ENCODE measurements at regions not wholly inside any gene's neighbourhood (a gene's known extent, or its start where the extent isn't known, plus 50 kb on each side); places are given as distances from the start of the nearest gene placed in this dataset.

- FAIRE-seq (no peak), DNase-seq (ENCODE audit: extremely low spot score, insufficient read length, low read depth) (no peak)
These were observed 954.8 kb upstream of the SEL1L start for GRCh38 chr14:82488473-82488872.

DNA sequence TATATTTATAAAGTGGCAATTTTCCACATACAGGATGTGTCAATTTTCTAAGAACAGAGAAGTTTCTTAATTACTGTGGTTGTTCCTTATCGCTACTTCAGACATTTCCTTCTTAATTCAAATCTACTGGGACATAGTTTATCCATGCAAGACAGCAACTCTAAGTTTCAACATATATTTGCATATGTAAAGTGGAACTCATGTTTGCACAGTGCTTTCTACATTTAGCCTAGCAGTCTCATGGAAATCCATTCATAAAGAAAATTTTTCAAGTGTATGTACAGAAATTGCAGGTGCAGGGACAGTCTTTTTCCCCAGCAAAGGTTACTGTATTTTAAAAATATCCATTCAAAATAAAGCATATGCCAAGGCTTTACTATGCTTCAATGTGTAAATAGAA, 956.7 kb upstream of the SEL1L start:
- DNase-seq (ENCODE audit: extremely low spot score, insufficient read length, low read depth) (no peak), FAIRE-seq (no peak)

DNA sequence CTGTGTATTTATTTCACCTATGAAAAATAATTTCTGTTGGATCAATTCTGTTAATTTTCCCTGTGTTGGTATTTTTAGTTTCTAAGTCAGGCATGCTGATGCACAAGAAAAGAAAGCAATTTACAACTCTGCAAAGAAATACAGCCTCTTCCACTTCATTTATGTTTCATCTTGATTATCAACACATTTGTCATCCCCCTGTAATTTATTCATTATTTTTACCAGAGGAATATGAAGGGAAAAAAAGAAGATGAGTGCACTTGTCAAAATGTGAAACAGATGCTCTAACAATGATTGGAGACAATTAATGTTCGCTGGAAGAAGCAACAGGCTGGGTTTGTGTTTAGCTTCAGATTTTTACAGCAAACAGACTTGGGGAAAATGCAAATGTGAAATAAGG, 958.5 kb upstream of the SEL1L start:
- FAIRE-seq (no peak), DNase-seq (ENCODE audit: extremely low spot score, insufficient read length, low read depth) (no peak)

DNA sequence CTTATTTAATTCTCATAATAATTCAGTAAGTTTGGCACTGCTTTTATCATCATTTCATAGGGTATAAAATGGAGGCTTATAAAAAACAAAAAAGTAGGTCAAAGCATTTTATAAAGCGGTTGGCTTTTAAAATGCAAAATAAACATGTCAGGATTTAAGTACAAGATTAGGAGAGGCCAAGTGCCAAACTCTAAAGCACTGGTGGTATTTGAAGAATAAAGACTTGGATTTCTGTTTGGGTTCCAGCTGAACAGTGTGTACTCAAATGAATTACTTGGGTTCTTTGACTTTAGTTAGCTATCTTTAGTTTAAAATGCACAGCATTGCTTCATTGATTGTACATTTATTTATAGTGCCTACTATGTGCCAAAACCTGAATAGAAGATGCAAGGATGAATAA, 966.6 kb upstream of the SEL1L start:
- FAIRE-seq (no peak), DNase-seq (ENCODE audit: extremely low spot score, insufficient read length, low read depth) (no peak)

- DNase-seq (ENCODE audit: extremely low spot score, insufficient read length, low read depth) (no peak), FAIRE-seq (no peak)
These were observed 967.9 kb upstream of the SEL1L start for GRCh38 chr14:82501554-82501953.

GRCh38 chr14:82502043-82502442, 968.4 kb upstream of the SEL1L start:
- DNase-seq (ENCODE audit: extremely low spot score, insufficient read length, low read depth) (no peak), FAIRE-seq (no peak)

- DNase-seq (ENCODE audit: extremely low spot score, insufficient read length, low read depth) (no peak), FAIRE-seq (no peak)
These were observed 971.2 kb upstream of the SEL1L start for GRCh38 chr14:82504894-82505293.

DNA sequence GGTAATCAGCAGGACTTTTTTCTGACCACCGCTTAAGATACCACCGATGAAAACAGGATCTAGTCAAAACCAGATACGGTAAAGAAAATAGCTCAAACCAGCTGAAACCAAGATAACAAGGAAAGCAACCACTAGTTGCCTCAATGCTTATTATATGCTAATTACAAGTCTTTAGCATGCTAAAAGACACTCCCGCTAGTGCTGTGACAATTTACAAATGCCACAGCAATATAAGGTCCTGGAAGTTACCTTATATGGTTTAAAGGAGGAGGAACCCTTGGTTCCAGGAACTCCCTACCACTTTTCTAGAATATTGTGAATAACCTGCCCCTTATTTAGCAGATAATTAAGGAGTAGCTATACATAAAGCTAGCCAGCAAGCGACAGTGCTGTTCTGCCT, 976.4 kb upstream of the SEL1L start:
- no peak for FAIRE-seq

GRCh38 chr14:82511399-82511798, 977.7 kb upstream of the SEL1L start:
- DNase-seq (ENCODE audit: extremely low spot score, insufficient read length, low read depth) (no peak), FAIRE-seq (no peak)

More for the DNA sequence above, 976.4 kb upstream of the SEL1L start:
- no peak for DNase-seq (ENCODE audit: extremely low spot score, insufficient read length, low read depth)

GRCh38 chr14:82520765-82521164, 987.1 kb upstream of the SEL1L start:
- FAIRE-seq (no peak), DNase-seq (ENCODE audit: extremely low spot score, insufficient read length, low read depth) (no peak)

DNA sequence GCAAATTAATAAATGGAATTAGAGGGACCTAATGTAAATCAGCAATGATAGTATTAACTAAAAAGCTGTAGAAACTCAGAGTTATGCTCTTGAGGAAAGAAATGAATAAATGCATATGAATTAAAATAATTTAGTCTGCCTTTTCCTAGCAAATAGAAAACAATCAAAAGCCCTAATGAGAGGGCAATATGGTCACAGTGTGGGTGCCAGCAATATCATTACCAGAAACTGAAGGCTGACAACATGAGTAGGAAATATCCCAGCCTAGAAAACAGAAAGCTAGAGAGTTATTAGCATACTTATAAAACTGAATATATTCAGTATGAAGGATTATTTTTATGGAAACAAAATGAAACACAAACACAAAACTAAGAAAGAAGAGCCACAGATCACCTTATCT, 987.5 kb upstream of the SEL1L start:
- FAIRE-seq (no peak), DNase-seq (ENCODE audit: extremely low spot score, insufficient read length, low read depth) (no peak)

DNA sequence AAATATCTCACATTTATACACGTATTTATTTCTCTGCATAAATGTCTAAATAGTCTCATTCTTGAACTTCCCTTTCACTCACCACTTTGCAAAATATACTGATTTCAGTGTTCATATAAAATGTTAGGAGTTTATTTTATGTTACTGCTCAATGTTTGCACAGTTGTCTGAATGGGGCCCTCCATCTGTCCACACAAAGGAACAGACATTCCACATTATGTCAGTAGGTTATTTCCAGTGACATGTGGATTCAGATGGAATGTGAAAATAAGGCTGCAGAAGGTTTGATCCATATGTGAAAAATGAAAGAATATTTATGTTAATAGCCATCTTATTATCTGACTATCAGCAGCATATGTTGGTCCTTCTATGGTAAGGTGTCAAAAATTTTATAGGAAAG, 994.4 kb upstream of the SEL1L start:
- FAIRE-seq = no peak
- DNase-seq (ENCODE audit: extremely low spot score, insufficient read length, low read depth) = no peak

DNA sequence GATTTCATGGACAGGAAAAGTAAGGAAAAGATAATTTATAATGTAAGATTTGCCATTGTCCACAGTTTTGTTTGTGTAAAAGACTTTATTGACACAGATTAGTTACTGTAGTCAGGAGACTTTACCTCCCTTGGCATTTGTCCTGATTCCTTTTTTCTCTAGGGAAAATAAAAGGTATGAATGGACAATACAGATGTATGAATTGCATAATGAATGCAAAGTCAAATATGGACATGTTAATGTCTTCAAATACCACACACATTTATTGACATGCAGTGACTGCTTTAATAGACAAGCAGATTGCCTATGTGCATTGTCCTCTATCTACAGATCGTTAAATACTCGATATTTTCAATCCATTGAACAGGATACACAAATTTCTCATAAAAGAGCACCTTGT, 999.7 kb upstream of the SEL1L start:
- DNase-seq (ENCODE audit: extremely low spot score, insufficient read length, low read depth) (no peak), FAIRE-seq (no peak)

DNA sequence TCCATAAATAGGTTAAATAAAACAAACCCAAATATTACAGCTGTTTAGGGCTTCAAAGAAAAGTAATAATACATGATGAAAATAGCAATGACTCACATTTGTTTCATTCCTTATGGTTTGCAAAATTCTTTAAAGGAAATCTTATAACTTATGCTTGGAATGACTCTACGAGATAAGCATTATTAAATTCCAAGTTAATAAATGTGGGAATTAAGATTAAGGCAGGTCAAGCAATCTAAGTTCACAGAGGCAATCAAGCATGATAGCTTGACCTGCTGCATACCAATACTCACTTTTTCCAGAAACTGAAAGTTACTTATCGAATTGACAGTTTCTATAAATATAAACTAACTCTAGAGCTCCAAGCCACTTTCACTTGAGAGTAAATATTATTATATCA, 1002.9 kb upstream of the SEL1L start:
- DNase-seq (ENCODE audit: extremely low spot score, insufficient read length, low read depth) = no peak
- no peak for FAIRE-seq

DNA sequence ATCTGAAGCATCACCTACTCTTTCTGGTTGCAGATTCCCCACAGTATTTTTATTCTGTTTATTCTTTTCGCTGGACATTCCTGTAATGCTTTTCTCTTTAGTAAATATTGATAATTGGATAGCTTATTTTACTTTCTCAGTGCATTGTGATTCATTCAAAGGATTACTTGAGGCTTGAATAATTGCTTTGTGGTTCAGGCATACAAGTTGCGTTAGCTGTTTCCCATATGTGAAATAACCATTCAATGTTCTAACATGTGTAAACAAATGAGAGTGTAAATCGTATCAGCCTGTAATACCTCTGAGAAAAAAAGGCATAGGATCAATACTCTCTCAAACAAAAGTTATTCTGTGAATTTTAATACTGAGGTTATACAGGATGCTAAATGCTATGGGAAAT, 1004.2 kb upstream of the SEL1L start:
- DNase-seq (ENCODE audit: extremely low spot score, insufficient read length, low read depth) (no peak), FAIRE-seq (no peak)

DNA sequence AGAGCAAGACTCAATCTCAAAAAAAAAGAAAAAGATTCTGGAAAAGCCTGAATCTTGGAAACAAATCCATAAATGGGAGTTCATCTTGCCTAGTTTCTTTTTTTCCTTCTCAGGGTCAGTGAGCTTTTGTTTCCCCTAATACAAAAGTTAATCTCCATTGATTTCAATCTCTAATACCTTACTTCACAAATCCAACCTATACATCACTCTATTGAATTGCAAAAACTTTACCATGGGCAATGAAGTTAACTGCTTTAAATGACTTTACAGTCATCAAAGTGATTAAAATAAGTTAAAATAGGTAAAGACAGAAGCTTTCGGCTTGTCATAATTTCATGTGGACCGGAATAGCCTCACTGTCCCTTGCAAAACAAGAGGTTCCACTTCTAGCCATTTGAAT, 1012.7 kb upstream of the SEL1L start:
- no peak for FAIRE-seq
- no peak for DNase-seq (ENCODE audit: extremely low spot score, insufficient read length, low read depth)

DNA sequence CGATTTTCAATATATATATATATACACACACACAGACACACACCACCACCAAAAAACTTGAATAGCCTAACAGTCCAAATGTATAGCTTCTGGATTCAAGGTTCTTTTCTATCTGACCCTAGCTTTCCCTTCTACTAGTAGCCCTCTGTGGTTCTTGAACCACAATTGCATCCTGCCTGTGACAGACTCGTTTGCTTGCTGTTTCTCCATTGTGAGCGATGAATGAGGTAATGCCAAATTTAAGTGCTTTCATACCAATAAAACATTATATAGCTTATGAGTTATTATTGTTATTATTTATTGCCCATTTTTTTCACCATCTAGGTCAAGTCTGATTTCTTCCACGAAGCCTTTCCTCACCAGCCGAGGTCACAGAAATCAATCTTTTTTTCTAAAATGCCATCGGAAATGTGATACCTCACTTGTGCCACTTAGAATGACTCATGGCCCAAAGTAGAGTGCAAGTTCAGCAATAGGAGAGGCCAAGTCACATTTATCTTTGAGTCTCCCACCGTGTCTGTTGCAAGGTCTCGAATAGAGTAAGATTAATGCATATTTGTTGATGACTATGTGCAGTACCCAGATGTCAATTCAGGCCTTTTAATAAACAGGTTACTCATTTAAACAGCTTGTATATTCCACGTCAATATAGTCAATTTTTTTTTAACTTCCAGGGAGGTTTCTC, 1015.8 kb upstream of the SEL1L start:
- FAIRE-seq (no peak), DNase-seq (ENCODE audit: extremely low spot score, insufficient read length, low read depth) (no peak)

DNA sequence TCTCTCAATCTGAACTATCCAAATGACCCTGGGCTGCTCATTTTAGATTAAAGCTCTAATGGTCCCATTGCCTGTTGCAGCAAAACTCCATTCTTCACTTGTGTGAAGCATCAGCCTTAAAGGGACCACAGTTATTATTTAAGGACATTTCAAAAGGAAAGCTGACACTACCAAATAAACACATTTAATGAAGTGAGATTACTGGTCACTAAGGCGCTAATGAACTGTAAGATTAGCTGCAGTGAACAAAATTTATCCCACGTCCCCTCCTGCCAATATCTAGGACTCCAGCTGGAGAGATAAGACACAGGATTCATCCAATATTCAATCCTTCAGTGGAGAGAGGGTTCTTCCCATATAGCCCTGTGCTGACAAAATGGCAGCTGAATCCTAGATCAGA, 1029.2 kb upstream of the SEL1L start:
- FAIRE-seq (no peak), DNase-seq (ENCODE audit: extremely low spot score, insufficient read length, low read depth) (no peak)

- no peak for FAIRE-seq
- DNase-seq (ENCODE audit: extremely low spot score, insufficient read length, low read depth) = no peak
These were observed 1032.2 kb upstream of the SEL1L start for GRCh38 chr14:82565825-82566224.

GRCh38 chr14:82587226-82587625, 1053.6 kb upstream of the SEL1L start:
- FAIRE-seq (no peak), DNase-seq (ENCODE audit: extremely low spot score, insufficient read length, low read depth) (no peak)

- FAIRE-seq (no peak), DNase-seq (ENCODE audit: extremely low spot score, insufficient read length, low read depth) (no peak)
These were observed 1061.8 kb upstream of the SEL1L start for GRCh38 chr14:82595466-82595865.

- no peak for FAIRE-seq
- DNase-seq (ENCODE audit: extremely low spot score, insufficient read length, low read depth) = no peak
These were observed 1069.1 kb upstream of the SEL1L start for GRCh38 chr14:82602794-82603193.

DNA sequence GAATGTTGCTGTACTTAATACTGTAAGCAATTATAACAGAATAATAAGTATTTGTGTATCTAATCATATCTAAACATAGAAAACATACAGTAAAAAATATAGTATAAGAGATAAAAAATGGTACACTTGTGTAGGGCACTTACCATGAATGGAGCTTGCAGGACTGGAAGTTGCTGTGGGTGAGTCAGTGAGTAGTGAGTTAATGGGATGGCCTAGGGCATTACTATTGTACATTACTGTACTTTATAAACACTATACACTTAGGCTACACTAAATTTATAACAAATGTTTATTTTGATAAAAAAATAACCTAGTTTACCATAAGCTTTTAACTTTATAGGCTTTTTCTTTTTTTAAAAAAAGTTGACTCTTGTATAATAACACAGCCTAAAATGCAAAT, 1071.2 kb upstream of the SEL1L start:
- no peak for DNase-seq (ENCODE audit: extremely low spot score, insufficient read length, low read depth)
- FAIRE-seq = no peak
